Sigmoid colon (tissue), 6 donors: ENCODE measurements at regions not wholly inside any gene's neighbourhood (a gene's known extent, or its start where the extent isn't known, plus 50 kb on each side); places are given as distances from the start of the nearest gene placed in this dataset.
"Not testable (repeated sequence)": the region's sequence is repeated elsewhere in the genome, so short reads cannot be mapped to it uniquely, and the experiment has no call there.

Source experiments
- DNase-seq: peaks from one replicate; pipeline ENCODE4 v3.0.0-alpha.2; 2019
- H3K27ac ChIP-seq, 4 donors: fragments of 200-600 bp; sonication (generic); one replicate each; pipeline ENCODE4 v1.5.1; 2016 to 2019; ENCODE audit warnings: mild to moderate bottlenecking in 1 of 4
- H3K27me3 ChIP-seq, 3 donors: fragments of 200-600 bp; sonication (generic); one replicate each; pipeline ENCODE4 v1.5.1; 2019; ENCODE audit warnings: mild to moderate bottlenecking in 1 of 3
- H3K36me3 ChIP-seq, 4 donors: fragments of 200-600 bp; sonication (generic); one replicate each; pipeline ENCODE4 v1.5.1; 2016 to 2019
- H3K4me1 ChIP-seq, 4 donors: fragments of 200-600 bp; sonication (generic); one replicate each; pipeline ENCODE4 v1.5.1; 2017 to 2019
- H3K4me3 ChIP-seq, 4 donors: fragments of 200-600 bp; sonication (generic); one replicate each; pipeline ENCODE4 v1.5.1; 2017 to 2019; ENCODE audit warnings: mild to moderate bottlenecking in 2 of 4, moderate library complexity in 1 of 4
- H3K9me3 ChIP-seq, 4 donors: fragments of 200-600 bp in 3 of 4; sonication (generic) in 3 of 4; one replicate each; pipeline versions ENCODE4 v1.5.1 to v1.6.1; 2013 to 2019
- CTCF ChIP-seq, 4 experiments: fragments of 450-650 bp in 3 of 4; fragments of 200-600 bp in 1 of 4; IDR thresholded peaks; one replicate each; pipeline ENCODE4 v1.5.1; 2016 to 2019; ENCODE audit warnings: antibody characterized with exemption in 4 of 4, mild to moderate bottlenecking in 3 of 4, moderate library complexity in 2 of 4
- EP300 ChIP-seq, 4 donors: sonication (generic); formaldehyde crosslinking; IDR thresholded peaks; one replicate each; pipeline ENCODE4 v1.6.1; 2017; ENCODE audit warnings: antibody characterized with exemption in 4 of 4
- POLR2A ChIP-seq, 2 donors: fragments of 450-650 bp; IDR thresholded peaks; one replicate each; pipeline ENCODE4 v1.6.1; 2016; ENCODE audit warnings: antibody characterized with exemption in 2 of 2, mild to moderate bottlenecking in 2 of 2, moderate library complexity in 2 of 2
- POLR2AphosphoS5 ChIP-seq, 4 donors: sonication (generic); formaldehyde crosslinking; IDR thresholded peaks; one replicate each; pipeline ENCODE4 v1.6.1; 2017; ENCODE audit warnings: antibody characterized with exemption in 4 of 4
- WGBS, 2 donors: extraction: QIAGEN DNeasy Blood & Tissue Kit; methylation state at CpG; one replicate each; pipeline ENCODE4 v1.1.7; 2013; 5-methylcytosine and 5-hydroxymethylcytosine counted together
- intact Hi-C: fragments of 100-400 bp; cut with DNase I; formaldehyde crosslinking; loops from one replicate; pipeline ENCODE4 v1.15.1; 2023
- donor health status: healthy with polysubstance abuse.
- donor health status: healthy.

- Histone ChIP-seq H3K27ac (no peak overlapping the region), H3K9me3 (no peaks in the 10 kb centered on the region), H3K36me3 (no peaks in the 10 kb centered on the region), H3K4me3 (no peak overlapping the region), H3K4me1 (no peaks in the 10 kb centered on the region), H3K27me3 (no peaks in the 10 kb centered on the region)
- intact Hi-C loops: no loop called here
- TF ChIP-seq POLR2AphosphoS5 (IDR thresholded peaks at IDR 0.05): no peak
- no peak for TF ChIP-seq EP300 (IDR thresholded peaks at IDR 0.05)
- no peak for TF ChIP-seq CTCF (IDR thresholded peaks at IDR 0.05)
- no peak for TF ChIP-seq POLR2A (IDR thresholded peaks at IDR 0.05)
- WGBS, 2 donors: 63 to 78% methylated on average over 2 of the region's 2 CpGs
- DNase-seq: no peak
These were observed 801.5 kb upstream of the GBE1 start for GRCh38 chr3:82562896-82563295.

GRCh38 chr3:82561784-82562183 lies 800.3 kb upstream of the GBE1 start:
- H3K4me3 ChIP-seq: no peak overlapping the region
- TF ChIP-seq POLR2AphosphoS5 (IDR thresholded peaks at IDR 0.05) (no peak), POLR2A (IDR thresholded peaks at IDR 0.05) (no peak), EP300 (IDR thresholded peaks at IDR 0.05) (no peak), CTCF (IDR thresholded peaks at IDR 0.05) (no peak)
- no peaks in the 10 kb centered on the region for H3K4me1 ChIP-seq
- H3K27ac ChIP-seq: no peak overlapping the region
- H3K36me3 ChIP-seq: no peaks in the 10 kb centered on the region
- intact Hi-C loops: no loop called here
- H3K27me3 ChIP-seq: no peaks in the 10 kb centered on the region
- DNase-seq: no peak
- no peaks in the 10 kb centered on the region for H3K9me3 ChIP-seq
- WGBS, 2 donors: 92 to 95% methylated on average over 2 of the region's 2 CpGs

- no peak for TF ChIP-seq EP300 (IDR thresholded peaks at IDR 0.05)
- no peak for TF ChIP-seq CTCF (IDR thresholded peaks at IDR 0.05)
- no peak for TF ChIP-seq POLR2A (IDR thresholded peaks at IDR 0.05)
- no peak for TF ChIP-seq POLR2AphosphoS5 (IDR thresholded peaks at IDR 0.05)
- H3K27me3 ChIP-seq: no peaks in the 10 kb centered on the region
- DNase-seq: no peak
- no peaks in the 10 kb centered on the region for H3K36me3 ChIP-seq
- H3K27ac ChIP-seq: no peak overlapping the region
- intact Hi-C loops: no loop called here
- H3K4me3 ChIP-seq: no peak overlapping the region
- no peaks in the 10 kb centered on the region for H3K9me3 ChIP-seq
- H3K4me1 ChIP-seq: no peaks in the 10 kb centered on the region
- WGBS, 2 donors: 13 to 32% methylated on average over 1 of the region's 1 CpG
These were observed 796.6 kb upstream of the GBE1 start for GRCh38 chr3:82558081-82558480.

- Histone ChIP-seq H3K27me3 (no peaks in the 10 kb centered on the region), H3K27ac (no peak overlapping the region), H3K4me1 (no peaks in the 10 kb centered on the region), H3K4me3 (no peak overlapping the region), H3K9me3 (no peaks in the 10 kb centered on the region), H3K36me3 (no peaks in the 10 kb centered on the region)
- TF ChIP-seq CTCF (IDR thresholded peaks at IDR 0.05): no peak
- 88% methylated on average over 5 of the region's 5 CpGs for WGBS, 2 donors
- intact Hi-C loops: no loop called here
- DNase-seq: no peak
These were observed 794.7 kb upstream of the GBE1 start for GRCh38 chr3:82556113-82556512.

- H3K4me3 ChIP-seq, DNase-seq, intact Hi-C loops, H3K27me3 ChIP-seq, H3K36me3 ChIP-seq, H3K9me3 ChIP-seq, H3K27ac ChIP-seq, H3K4me1 ChIP-seq: not testable (repeated sequence)
- 88 to 89% methylated on average over 2 of the region's 2 CpGs for WGBS, 2 donors
These were observed 781.1 kb upstream of the GBE1 start for GRCh38 chr3:82542556-82542955.
